Activated T-helper 17 cell treated with anti-CD3 and anti-CD28 coated beads, Interleukin-2, amount 50 U/mL, for 72 hours (primary cell): ENCODE measurements at regions not wholly inside any gene's neighbourhood (a gene's known extent, or its start where the extent isn't known, plus 50 kb on each side); places are given as distances from the start of the nearest gene placed in this dataset.

ENCODE experiments used
- ATAC-seq: fragments of 150-1000 bp; cut with Tn5 transposase; replicated peaks from 2 replicates; pipeline ENCODE4 v1.10.0; 2021; ENCODE audit warnings: mild to moderate bottlenecking, moderate library complexity
- H3K27ac Mint-ChIP-seq: one replicate; pipeline ENCODE4 v1.8.0; 2022; ENCODE audit warnings: mixed read lengths
- H3K27me3 Mint-ChIP-seq: one replicate; pipeline ENCODE4 v1.8.0; 2022; ENCODE audit warnings: mixed read lengths
- H3K36me3 Mint-ChIP-seq: one replicate; pipeline ENCODE4 v1.8.0; 2022; ENCODE audit warnings: low read depth, mild to moderate bottlenecking, mixed read lengths
- H3K4me1 Mint-ChIP-seq: one replicate; pipeline ENCODE4 v1.8.0; 2022; ENCODE audit warnings: mixed read lengths
- H3K4me3 Mint-ChIP-seq: one replicate; pipeline ENCODE4 v1.8.0; 2022; ENCODE audit warnings: mild to moderate bottlenecking, mixed read lengths
- H3K9me3 Mint-ChIP-seq: one replicate; pipeline ENCODE4 v1.8.0; 2022; ENCODE audit warnings: mixed read lengths

DNA sequence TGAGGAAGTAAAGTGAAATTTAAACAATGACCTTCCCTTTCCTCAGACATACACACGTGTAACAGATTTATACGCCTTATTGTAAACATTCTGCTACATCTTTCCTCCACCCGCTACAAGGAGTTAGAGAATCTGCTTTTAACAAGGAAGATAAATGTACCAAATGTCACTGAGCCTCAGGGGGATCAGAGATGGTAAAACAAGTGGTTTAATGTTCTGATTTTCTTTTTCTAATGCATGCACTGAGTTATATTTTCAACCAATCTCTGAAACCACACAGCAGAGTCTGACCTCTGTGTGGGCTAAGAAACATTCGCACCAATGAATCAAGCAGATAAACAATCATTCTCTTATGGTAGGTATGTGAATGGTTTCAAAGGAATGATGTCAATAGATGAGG is 599.5 kb downstream of the ARL4A start:
- Mint-ChIP-seq H3K9me3 (no peaks in the 10 kb centered on the region), H3K27ac (no peak overlapping the region), H3K4me3 (no peak overlapping the region), H3K27me3 (peaks cover 10% of the 10 kb centered on the region), H3K4me1 (no peaks in the 10 kb centered on the region), H3K36me3 (no peaks in the 10 kb centered on the region)
- no peak for ATAC-seq

DNA sequence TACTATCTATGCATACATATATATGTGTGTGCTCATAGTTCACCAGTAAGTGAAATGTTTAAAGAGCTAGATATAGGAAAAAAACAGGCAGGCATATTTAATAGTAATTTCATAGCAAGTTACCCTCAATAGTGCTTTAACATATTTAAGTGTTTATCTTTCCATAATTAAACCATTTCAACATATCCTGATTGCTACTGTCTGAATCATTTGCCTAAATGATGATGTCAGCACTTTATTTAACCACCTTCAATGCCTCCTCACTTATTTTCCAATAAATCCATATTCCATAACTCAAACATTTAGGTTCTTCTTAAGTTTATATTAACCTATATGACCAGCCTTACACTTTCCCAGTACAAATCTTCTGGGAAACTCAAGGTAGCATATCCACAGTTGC is 601.1 kb downstream of the ARL4A start:
- no peak overlapping the region for H3K27ac Mint-ChIP-seq
- H3K4me1 Mint-ChIP-seq = no peaks in the 10 kb centered on the region
- ATAC-seq = no peak
- peaks cover 10% of the 10 kb centered on the region for H3K27me3 Mint-ChIP-seq
- no peaks in the 10 kb centered on the region for H3K36me3 Mint-ChIP-seq
- no peaks in the 10 kb centered on the region for H3K9me3 Mint-ChIP-seq
- H3K4me3 Mint-ChIP-seq = no peak overlapping the region

DNA sequence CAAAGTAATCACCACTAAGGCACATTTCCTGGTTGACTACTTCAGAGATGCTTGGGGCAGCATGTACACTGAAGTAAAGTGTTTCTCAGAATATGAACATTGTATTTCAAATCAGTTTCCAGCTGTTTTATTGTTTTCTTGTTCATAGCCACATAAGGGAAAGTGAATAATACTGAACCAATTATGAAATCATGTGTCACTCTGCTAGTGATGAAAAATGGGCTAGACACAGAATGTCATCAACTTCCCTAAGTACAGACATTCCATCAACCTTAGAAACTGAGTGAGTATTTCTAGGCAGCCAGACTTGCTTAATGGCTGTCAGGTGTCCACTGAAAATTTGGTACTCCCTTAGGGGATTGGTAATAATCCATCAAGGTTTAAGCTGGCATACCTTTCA is 603.5 kb downstream of the ARL4A start:
- Mint-ChIP-seq H3K4me1 (no peaks in the 10 kb centered on the region), H3K36me3 (no peaks in the 10 kb centered on the region), H3K4me3 (no peak overlapping the region), H3K9me3 (no peaks in the 10 kb centered on the region), H3K27ac (no peak overlapping the region), H3K27me3 (peaks cover 4% of the 10 kb centered on the region)
- ATAC-seq = no peak

DNA sequence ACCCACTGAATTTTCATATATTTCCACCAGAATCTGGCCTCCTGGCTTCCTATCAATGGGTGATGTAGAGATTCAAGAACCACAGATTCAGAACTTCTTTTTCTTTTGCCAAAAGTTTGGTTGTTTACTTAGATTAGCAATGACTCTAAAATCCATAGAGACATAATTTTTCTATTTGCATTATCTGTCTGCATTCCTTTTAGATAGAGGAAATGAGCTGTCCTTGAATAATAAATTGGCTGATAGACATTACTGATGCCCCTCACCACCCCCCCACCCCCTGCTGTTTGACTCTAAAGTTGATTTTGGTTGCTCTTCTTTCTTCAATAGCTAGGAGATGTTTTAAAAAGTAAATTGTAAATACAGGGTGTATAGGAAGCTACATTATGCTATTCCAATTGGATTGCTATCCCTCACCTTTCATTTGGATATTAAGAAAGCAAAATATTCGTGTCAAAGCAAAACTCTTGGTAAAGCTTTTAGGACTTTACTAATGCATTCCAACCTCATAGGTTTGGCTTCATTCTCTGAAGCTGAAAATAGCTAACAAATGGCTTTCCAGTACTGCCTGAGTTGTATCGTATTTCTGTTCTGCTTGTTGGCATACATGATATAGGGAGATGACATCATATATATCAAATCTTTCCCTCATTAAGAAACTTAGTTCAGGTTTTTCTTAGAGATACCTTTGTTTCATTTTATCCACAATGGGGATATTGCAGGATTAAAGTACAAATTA is 606.0 kb downstream of the ARL4A start:
- no peak overlapping the region for H3K27ac Mint-ChIP-seq
- no peaks in the 10 kb centered on the region for H3K27me3 Mint-ChIP-seq
- no peak overlapping the region for H3K4me3 Mint-ChIP-seq
- no peak for ATAC-seq
- H3K4me1 Mint-ChIP-seq = no peaks in the 10 kb centered on the region
- H3K9me3 Mint-ChIP-seq = no peaks in the 10 kb centered on the region
- no peaks in the 10 kb centered on the region for H3K36me3 Mint-ChIP-seq

DNA sequence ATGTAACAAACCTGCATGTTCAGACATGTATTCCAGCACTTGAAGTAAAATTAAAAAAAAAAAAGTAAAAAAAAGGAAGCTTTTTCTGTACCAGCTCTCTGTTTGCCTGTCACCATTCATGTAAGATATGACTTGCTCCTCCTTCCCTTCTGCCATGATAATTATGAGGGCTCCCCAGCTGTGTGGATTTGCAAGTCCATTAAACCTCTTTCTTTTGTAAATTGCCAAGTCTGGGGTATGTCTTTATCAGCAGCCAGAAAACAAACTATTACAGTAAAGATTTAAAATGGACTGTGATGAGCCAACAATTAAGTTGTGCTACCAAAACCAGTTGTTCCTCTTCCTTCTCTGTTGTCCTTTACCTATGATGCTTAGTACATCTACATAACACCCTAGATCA is 619.6 kb downstream of the ARL4A start:
- H3K4me1 Mint-ChIP-seq = no peaks in the 10 kb centered on the region
- no peak for ATAC-seq
- no peaks in the 10 kb centered on the region for H3K27me3 Mint-ChIP-seq
- no peaks in the 10 kb centered on the region for H3K36me3 Mint-ChIP-seq
- H3K9me3 Mint-ChIP-seq = no peaks in the 10 kb centered on the region
- no peak overlapping the region for H3K27ac Mint-ChIP-seq
- no peak overlapping the region for H3K4me3 Mint-ChIP-seq

DNA sequence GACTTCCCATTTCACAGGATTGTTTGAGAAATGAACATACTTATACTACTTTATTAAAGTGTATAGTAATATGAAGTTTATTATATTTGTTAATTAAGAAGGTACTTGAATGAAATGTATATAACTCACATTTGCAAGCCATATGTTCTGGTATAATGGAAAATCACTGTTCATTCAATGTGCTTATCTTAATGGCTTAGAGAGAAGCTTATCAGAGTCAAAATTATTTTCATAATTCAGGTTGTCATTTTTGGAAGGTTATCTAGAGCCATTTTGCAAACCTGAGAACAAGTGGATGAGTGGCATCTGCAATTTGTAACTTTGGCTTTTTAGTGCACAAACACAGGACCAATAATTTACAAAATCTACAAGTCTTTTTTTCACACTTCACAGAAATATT is 621.0 kb downstream of the ARL4A start:
- Mint-ChIP-seq H3K36me3 (no peaks in the 10 kb centered on the region), H3K9me3 (no peaks in the 10 kb centered on the region), H3K4me1 (no peaks in the 10 kb centered on the region), H3K27ac (no peak overlapping the region), H3K27me3 (no peaks in the 10 kb centered on the region), H3K4me3 (no peak overlapping the region)
- no peak for ATAC-seq

- no peaks in the 10 kb centered on the region for H3K4me1 Mint-ChIP-seq
- H3K9me3 Mint-ChIP-seq = no peaks in the 10 kb centered on the region
- H3K36me3 Mint-ChIP-seq = no peaks in the 10 kb centered on the region
- no peak overlapping the region for H3K4me3 Mint-ChIP-seq
- H3K27ac Mint-ChIP-seq = no peak overlapping the region
- no peaks in the 10 kb centered on the region for H3K27me3 Mint-ChIP-seq
- no peak for ATAC-seq
Measured at GRCh38 chr7:13309535-13309934, 622.1 kb downstream of the ARL4A start.

DNA sequence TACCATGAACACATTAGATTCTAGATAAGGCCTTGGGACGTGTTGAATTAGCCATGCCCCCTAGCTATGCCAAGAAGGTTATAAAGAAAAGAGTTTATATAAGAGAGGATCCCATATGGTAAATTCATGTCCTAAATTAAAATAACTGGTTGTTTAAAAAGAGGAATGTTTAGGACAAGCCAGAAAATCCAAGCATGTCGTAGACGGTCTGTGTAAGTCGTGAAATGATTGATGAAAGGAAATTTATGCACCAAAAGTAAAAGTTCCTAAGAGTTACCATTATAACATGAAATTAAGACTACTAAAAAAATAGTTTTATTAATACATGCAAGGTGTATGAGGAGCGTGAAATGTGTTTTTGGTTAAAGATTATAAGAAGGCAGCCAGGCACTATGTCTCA is 624.9 kb downstream of the ARL4A start:
- no peak overlapping the region for H3K27ac Mint-ChIP-seq
- no peak for ATAC-seq
- no peaks in the 10 kb centered on the region for H3K9me3 Mint-ChIP-seq
- H3K27me3 Mint-ChIP-seq = no peaks in the 10 kb centered on the region
- no peak overlapping the region for H3K4me3 Mint-ChIP-seq
- H3K36me3 Mint-ChIP-seq = no peaks in the 10 kb centered on the region
- no peaks in the 10 kb centered on the region for H3K4me1 Mint-ChIP-seq

DNA sequence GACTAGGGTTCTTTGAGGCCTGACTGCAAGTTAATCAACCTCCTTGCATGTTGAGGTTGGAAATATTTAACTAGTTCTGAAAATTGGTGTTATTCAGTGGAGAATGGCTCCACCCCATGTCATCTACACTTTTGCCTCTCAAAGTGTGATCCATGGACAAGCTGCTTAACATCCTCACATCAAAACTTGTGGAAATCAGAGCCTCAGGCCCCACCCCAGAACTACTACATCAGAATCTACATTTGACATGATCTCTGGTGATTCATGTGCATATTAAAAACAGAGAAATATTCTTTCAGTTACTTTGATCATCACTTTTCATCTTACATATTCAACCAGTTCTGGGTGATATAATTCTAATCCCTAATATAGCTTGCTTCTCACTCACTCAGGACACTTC is 632.9 kb downstream of the ARL4A start:
- no peaks in the 10 kb centered on the region for H3K9me3 Mint-ChIP-seq
- H3K4me3 Mint-ChIP-seq = no peak overlapping the region
- no peaks in the 10 kb centered on the region for H3K36me3 Mint-ChIP-seq
- no peaks in the 10 kb centered on the region for H3K27me3 Mint-ChIP-seq
- no peak overlapping the region for H3K27ac Mint-ChIP-seq
- no peaks in the 10 kb centered on the region for H3K4me1 Mint-ChIP-seq
- ATAC-seq = no peak

- Mint-ChIP-seq H3K9me3 (no peaks in the 10 kb centered on the region), H3K36me3 (no peaks in the 10 kb centered on the region), H3K27me3 (no peaks in the 10 kb centered on the region), H3K4me1 (no peaks in the 10 kb centered on the region), H3K27ac (no peak overlapping the region), H3K4me3 (no peak overlapping the region)
- no peak for ATAC-seq
Measured at GRCh38 chr7:13321316-13321715, 633.9 kb downstream of the ARL4A start.

GRCh38 chr7:13322126-13322525 is 634.7 kb downstream of the ARL4A start:
- Mint-ChIP-seq H3K27me3 (no peaks in the 10 kb centered on the region), H3K9me3 (no peaks in the 10 kb centered on the region), H3K27ac (no peak overlapping the region), H3K4me1 (no peaks in the 10 kb centered on the region), H3K4me3 (no peak overlapping the region), H3K36me3 (no peaks in the 10 kb centered on the region)
- ATAC-seq = no peak

DNA sequence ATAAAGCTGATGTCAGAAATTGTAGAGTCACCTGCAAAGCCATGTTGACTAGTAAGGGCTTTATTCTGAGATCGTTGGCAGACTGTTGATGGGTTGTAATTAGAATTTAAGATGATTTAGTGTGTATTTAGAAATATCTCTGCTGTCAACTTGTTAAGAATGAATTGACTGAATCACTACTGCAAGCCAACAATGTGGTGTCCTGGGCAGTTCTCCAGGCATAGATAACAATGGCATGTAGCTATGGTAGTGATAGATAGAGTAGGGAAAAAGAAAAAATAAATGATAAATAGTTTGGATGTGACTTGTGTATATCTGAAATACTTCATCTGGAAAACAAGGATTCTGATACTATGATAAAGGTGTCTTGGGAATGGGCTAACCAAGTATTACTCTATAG is 640.2 kb downstream of the ARL4A start:
- Mint-ChIP-seq H3K9me3 (no peaks in the 10 kb centered on the region), H3K27me3 (no peaks in the 10 kb centered on the region), H3K4me3 (no peak overlapping the region), H3K36me3 (no peaks in the 10 kb centered on the region), H3K4me1 (no peaks in the 10 kb centered on the region), H3K27ac (no peak overlapping the region)
- ATAC-seq = no peak

DNA sequence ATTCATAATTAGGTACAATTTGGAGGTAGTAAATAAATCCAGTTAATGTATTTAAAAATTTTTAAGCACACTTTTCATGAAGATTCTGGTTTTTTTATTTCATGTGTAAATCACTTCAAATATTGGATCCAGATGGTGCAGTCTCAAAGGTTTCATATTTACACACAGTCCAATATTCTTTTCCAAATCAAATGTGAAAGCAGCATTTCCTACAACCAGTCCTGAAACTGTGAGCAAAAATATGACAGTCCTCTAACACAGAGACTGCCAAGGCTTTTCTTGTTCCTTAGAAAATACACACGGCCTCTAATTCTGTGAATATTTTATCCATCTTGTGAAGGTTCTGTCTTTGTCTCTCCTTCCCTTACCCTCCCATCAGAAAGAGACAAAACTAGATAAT is 645.9 kb downstream of the ARL4A start:
- ATAC-seq = no peak
- no peaks in the 10 kb centered on the region for H3K4me1 Mint-ChIP-seq
- no peaks in the 10 kb centered on the region for H3K9me3 Mint-ChIP-seq
- H3K36me3 Mint-ChIP-seq = no peaks in the 10 kb centered on the region
- no peaks in the 10 kb centered on the region for H3K27me3 Mint-ChIP-seq
- H3K4me3 Mint-ChIP-seq = no peak overlapping the region
- no peak overlapping the region for H3K27ac Mint-ChIP-seq

- Mint-ChIP-seq H3K9me3 (no peaks in the 10 kb centered on the region), H3K27me3 (no peaks in the 10 kb centered on the region), H3K4me1 (no peaks in the 10 kb centered on the region), H3K27ac (no peak overlapping the region), H3K4me3 (no peak overlapping the region), H3K36me3 (no peaks in the 10 kb centered on the region)
- no peak for ATAC-seq
Measured at GRCh38 chr7:13336227-13336626, 648.8 kb downstream of the ARL4A start.

- peaks cover 6% of the 10 kb centered on the region for H3K27me3 Mint-ChIP-seq
- H3K4me1 Mint-ChIP-seq = no peaks in the 10 kb centered on the region
- no peak for ATAC-seq
- no peaks in the 10 kb centered on the region for H3K9me3 Mint-ChIP-seq
- H3K27ac Mint-ChIP-seq = no peak overlapping the region
- H3K4me3 Mint-ChIP-seq = no peak overlapping the region
- no peaks in the 10 kb centered on the region for H3K36me3 Mint-ChIP-seq
Measured at GRCh38 chr7:13352677-13353076, 636.8 kb downstream of the ETV1 start.

- no peaks in the 10 kb centered on the region for H3K36me3 Mint-ChIP-seq
Measured at GRCh38 chr7:13359656-13360055, 629.8 kb downstream of the ETV1 start.

More at GRCh38 chr7:13359656-13360055, 629.8 kb downstream of the ETV1 start:
- Mint-ChIP-seq H3K27ac (no peak overlapping the region), H3K4me1 (no peaks in the 10 kb centered on the region), H3K27me3 (no peaks in the 10 kb centered on the region), H3K4me3 (no peak overlapping the region), H3K9me3 (no peaks in the 10 kb centered on the region)
- ATAC-seq = no peak
